ENCODE measurements at regions not wholly inside any gene's neighbourhood (a gene's known extent, or its start where the extent isn't known, plus 50 kb on each side); places are given as distances from the start of the nearest gene placed in this dataset.

DNA sequence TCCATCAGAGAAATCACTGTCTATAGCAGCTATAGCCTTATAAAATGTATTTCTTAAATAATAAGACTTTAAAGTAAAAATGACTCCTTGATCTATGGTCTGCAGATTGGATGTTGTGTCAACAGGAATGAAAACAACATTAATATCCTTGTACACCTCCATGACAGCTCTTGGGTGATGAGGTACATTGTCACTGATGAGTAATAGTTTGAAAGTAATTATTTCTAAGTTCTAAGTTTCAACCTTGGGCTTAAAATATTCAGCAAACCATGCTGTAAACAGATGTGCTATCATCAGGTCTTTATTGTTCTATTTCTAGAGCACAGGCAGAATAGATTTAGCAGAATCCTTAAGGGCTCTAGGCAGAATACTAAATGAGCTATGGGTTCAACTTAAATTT lies 568.2 kb upstream of the BCHE start:
- TF ChIP-seq EZH2 (IDR thresholded peaks at IDR 0.05; ENCODE audit: low read length, unreplicated experiment) (no peak), CTCF (conservative IDR thresholded peaks at IDR 0.05; ENCODE audit: low read depth, low read length) (no peak), EZH2phosphoT487 (IDR thresholded peaks at IDR 0.05; ENCODE audit: borderline replicate concordance, low read length) (no peak)
